Gastrocnemius medialis (tissue), 4 donors: ENCODE measurements at regions not wholly inside any gene's neighbourhood (a gene's known extent, or its start where the extent isn't known, plus 50 kb on each side); places are given as distances from the start of the nearest gene placed in this dataset.

Source experiments
- ATAC-seq, 2 donors: fragments of 150-250 bp; one replicate each; pipeline ENCODE4 v1.9.1; 2016
- DNase-seq, 2 donors: peaks; one replicate each; pipeline ENCODE4 v3.0.0-alpha.2; 2019
- H3K27ac ChIP-seq, 4 donors: fragments of 200-600 bp; sonication (generic); 1 replicate in 1 of 4; 2 replicates in 3 of 4; pipeline ENCODE4 v1.5.1; 2016 to 2018; ENCODE audit warnings: mild to moderate bottlenecking in 2 of 4, moderate library complexity in 1 of 4
- H3K27me3 ChIP-seq, 3 donors: fragments of 200-600 bp; sonication (generic) in 2 of 3; 1 replicate in 1 of 3; 2 replicates in 2 of 3; pipeline versions ENCODE4 v1.5.1 to v1.6.0; 2016 to 2019; ENCODE audit warnings: mild to moderate bottlenecking in 1 of 3, moderate library complexity in 1 of 3
- H3K36me3 ChIP-seq, 2 donors: fragments of 200-600 bp; sonication (generic) in 1 of 2; one replicate each; pipeline ENCODE4 v1.5.1; 2017 to 2018
- H3K4me1 ChIP-seq, 2 donors: fragments of 200-600 bp; sonication (generic) in 1 of 2; one replicate each; pipeline ENCODE4 v1.5.1; 2016 to 2017; ENCODE audit warnings: mild to moderate bottlenecking in 2 of 2
- H3K4me3 ChIP-seq, 4 donors: fragments of 200-600 bp; sonication (generic) in 3 of 4; 1 replicate in 1 of 4; 2 replicates in 3 of 4; pipeline ENCODE4 v1.5.1; 2016 to 2019; ENCODE audit warnings: mild to moderate bottlenecking in 2 of 4
- H3K9me3 ChIP-seq, 3 donors: fragments of 200-600 bp; sonication (generic) in 2 of 3; 1 replicate in 1 of 3; 2 replicates in 2 of 3; pipeline ENCODE4 v1.5.1; 2016 to 2019
- CTCF ChIP-seq, 5 experiments: fragments of 450-650 bp in 3 of 5; fragments of 200-600 bp in 2 of 5; sonication (generic) in 2 of 5; IDR thresholded peaks in 4 of 5; conservative IDR thresholded peaks in 1 of 5; 1 replicate in 4 of 5; 2 replicates in 1 of 5; pipeline ENCODE4 v1.5.1; 2016 to 2019; ENCODE audit warnings: antibody characterized with exemption in 5 of 5, mild to moderate bottlenecking in 3 of 5, moderate library complexity in 3 of 5
- POLR2A ChIP-seq, 2 donors: fragments of 450-650 bp; IDR thresholded peaks; one replicate each; pipeline ENCODE4 v1.6.1; 2017; ENCODE audit warnings: antibody characterized with exemption in 2 of 2, mild to moderate bottlenecking in 2 of 2, moderate library complexity in 2 of 2
- in situ Hi-C, 4 donors: fragments of 200-750 bp; cut with MboI; loops; one replicate each; pipeline versions ENCODE4 v1.15.0 to v1.8.0; 2017; ENCODE audit warnings: low sequenced_read_pairs in 4 of 4
- intact Hi-C: fragments of 100-400 bp; cut with DNase I; formaldehyde crosslinking; loops from one replicate; pipeline ENCODE4 v1.15.1; 2023; ENCODE audit warnings: low total_unique reads

- ATAC-seq (no peak), DNase-seq (no peak)
- no peaks in the 10 kb centered on the region for H3K36me3 ChIP-seq
- H3K4me1 ChIP-seq = no peaks in the 10 kb centered on the region
- H3K27ac ChIP-seq = no peak overlapping the region
- H3K9me3 ChIP-seq = no peaks in the 10 kb centered on the region
- no peak for TF ChIP-seq CTCF (IDR thresholded peaks at IDR 0.05 in 4 of 5, conservative IDR thresholded peaks at IDR 0.05 in 1 of 5)
- TF ChIP-seq POLR2A (IDR thresholded peaks at IDR 0.05) = no peak
- in situ Hi-C loops = no loop called here
- intact Hi-C loops = no loop called here
- H3K27me3 ChIP-seq = no peaks in the 10 kb centered on the region
- H3K4me3 ChIP-seq = no peak overlapping the region
Measured at GRCh38 chr3:162547321-162547720, 1050.7 kb downstream of the OTOL1 start.

GRCh38 chr3:162555761-162556160 is 1059.2 kb downstream of the OTOL1 start:
- H3K36me3 ChIP-seq = no peaks in the 10 kb centered on the region
- TF ChIP-seq POLR2A (IDR thresholded peaks at IDR 0.05) = no peak
- no peak for TF ChIP-seq CTCF (IDR thresholded peaks at IDR 0.05 in 4 of 5, conservative IDR thresholded peaks at IDR 0.05 in 1 of 5)
- no peaks in the 10 kb centered on the region for H3K27me3 ChIP-seq
- intact Hi-C loops (no loop called here), in situ Hi-C loops (no loop called here)
- no peak overlapping the region for H3K27ac ChIP-seq
- ATAC-seq (no peak), DNase-seq (no peak)
- no peak overlapping the region for H3K4me3 ChIP-seq
- H3K9me3 ChIP-seq = no peaks in the 10 kb centered on the region
- H3K4me1 ChIP-seq = no peaks in the 10 kb centered on the region

GRCh38 chr3:162558016-162558415 is 1061.4 kb downstream of the OTOL1 start:
- TF ChIP-seq POLR2A (IDR thresholded peaks at IDR 0.05) (no peak), CTCF (IDR thresholded peaks at IDR 0.05 in 4 of 5, conservative IDR thresholded peaks at IDR 0.05 in 1 of 5) (no peak)
- Histone ChIP-seq H3K4me1 (no peaks in the 10 kb centered on the region), H3K27ac (no peak overlapping the region), H3K4me3 (no peak overlapping the region), H3K27me3 (no peaks in the 10 kb centered on the region), H3K9me3 (no peaks in the 10 kb centered on the region), H3K36me3 (no peaks in the 10 kb centered on the region)
- DNase-seq (no peak), ATAC-seq (no peak)
- in situ Hi-C loops = no loop called here
- intact Hi-C loops = no loop called here

- TF ChIP-seq POLR2A (IDR thresholded peaks at IDR 0.05) = no peak
- TF ChIP-seq CTCF (IDR thresholded peaks at IDR 0.05 in 4 of 5, conservative IDR thresholded peaks at IDR 0.05 in 1 of 5) = no peak
- no peaks in the 10 kb centered on the region for H3K9me3 ChIP-seq
- H3K4me1 ChIP-seq = no peaks in the 10 kb centered on the region
- no peak overlapping the region for H3K4me3 ChIP-seq
- DNase-seq = no peak
- in situ Hi-C loops (no loop called here), intact Hi-C loops (no loop called here)
- H3K36me3 ChIP-seq = no peaks in the 10 kb centered on the region
- no peak for ATAC-seq
- no peaks in the 10 kb centered on the region for H3K27me3 ChIP-seq
- H3K27ac ChIP-seq = no peak overlapping the region
Measured at GRCh38 chr3:162568706-162569105, 1072.1 kb downstream of the OTOL1 start.

GRCh38 chr3:162569314-162569713 is 1072.7 kb downstream of the OTOL1 start:
- Histone ChIP-seq H3K4me1 (no peaks in the 10 kb centered on the region), H3K36me3 (no peaks in the 10 kb centered on the region), H3K4me3 (no peak overlapping the region), H3K27me3 (no peaks in the 10 kb centered on the region), H3K27ac (no peak overlapping the region), H3K9me3 (no peaks in the 10 kb centered on the region)
- intact Hi-C loops (no loop called here), in situ Hi-C loops (no loop called here)
- DNase-seq (no peak), ATAC-seq (no peak)
- no peak for TF ChIP-seq CTCF (IDR thresholded peaks at IDR 0.05 in 4 of 5, conservative IDR thresholded peaks at IDR 0.05 in 1 of 5)
- no peak for TF ChIP-seq POLR2A (IDR thresholded peaks at IDR 0.05)
